Tibial nerve (tissue), 3 donors: ENCODE measurements at regions not wholly inside any gene's neighbourhood (a gene's known extent, or its start where the extent isn't known, plus 50 kb on each side); places are given as distances from the start of the nearest gene placed in this dataset.

Experiments
- CTCF ChIP-seq, 5 experiments: fragments of 200-600 bp in 3 of 5; fragments of 450-650 bp in 2 of 5; sonication (generic) in 3 of 5; IDR thresholded peaks; one replicate each; pipeline ENCODE4 v1.5.1; 2016 to 2019; ENCODE audit warnings: antibody characterized with exemption in 5 of 5, mild to moderate bottlenecking in 3 of 5, moderate library complexity in 2 of 5
- POLR2A ChIP-seq, 2 donors: fragments of 450-650 bp; IDR thresholded peaks; one replicate each; pipeline ENCODE4 v1.6.1; 2017; ENCODE audit warnings: antibody characterized with exemption in 2 of 2, mild to moderate bottlenecking in 2 of 2, moderate library complexity in 2 of 2

- no peak for TF ChIP-seq CTCF (IDR thresholded peaks at IDR 0.05)
- no peak for TF ChIP-seq POLR2A (IDR thresholded peaks at IDR 0.05)
These were observed 932.1 kb upstream of the SLIT2 start for GRCh38 chr4:19319607-19320006.
